HG03060 (cell line): ENCODE measurements at regions not wholly inside any gene's neighbourhood (a gene's known extent, or its start where the extent isn't known, plus 50 kb on each side); places are given as distances from the start of the nearest gene placed in this dataset.

Experiments
- ATAC-seq: cut with Tn5 transposase; IDR thresholded peaks from one replicate; pipeline ENCODE4 v1.9.1; 2021; ENCODE audit warnings: low read depth, moderate number of reproducible peaks; ENCODE audit not compliant: unreplicated experiment

DNA sequence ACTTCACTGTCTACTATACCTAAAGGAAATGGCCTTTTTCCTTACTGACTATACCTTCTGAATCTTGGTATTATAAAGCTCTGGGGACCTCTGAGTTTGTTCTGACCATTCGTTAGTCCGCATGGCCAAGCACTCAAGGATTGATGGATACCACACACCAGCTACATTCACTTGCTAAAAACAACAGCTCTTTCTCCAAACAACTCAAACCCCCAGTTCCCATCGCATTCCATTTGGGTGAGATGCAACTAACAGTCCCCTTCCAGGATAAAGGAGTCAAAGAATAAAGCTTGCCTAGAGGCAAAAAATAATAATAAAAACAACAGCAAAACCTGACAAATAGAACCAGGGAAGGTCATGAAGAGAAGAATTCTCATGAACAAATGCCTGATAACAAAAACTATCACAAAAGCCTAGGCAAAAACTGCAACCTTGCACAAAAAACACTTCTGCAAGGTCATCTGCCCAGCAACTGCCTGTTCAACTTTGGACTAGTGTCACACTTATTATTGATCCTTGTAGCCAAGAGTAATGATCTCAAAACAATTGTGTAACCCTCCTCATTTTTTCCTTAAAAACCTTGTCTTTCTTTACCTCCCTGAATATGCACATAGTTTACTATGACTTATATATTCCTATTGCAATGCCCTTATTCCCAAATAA lies 139.0 kb upstream of the GUCY1A2 start:
- ATAC-seq: no peak

DNA sequence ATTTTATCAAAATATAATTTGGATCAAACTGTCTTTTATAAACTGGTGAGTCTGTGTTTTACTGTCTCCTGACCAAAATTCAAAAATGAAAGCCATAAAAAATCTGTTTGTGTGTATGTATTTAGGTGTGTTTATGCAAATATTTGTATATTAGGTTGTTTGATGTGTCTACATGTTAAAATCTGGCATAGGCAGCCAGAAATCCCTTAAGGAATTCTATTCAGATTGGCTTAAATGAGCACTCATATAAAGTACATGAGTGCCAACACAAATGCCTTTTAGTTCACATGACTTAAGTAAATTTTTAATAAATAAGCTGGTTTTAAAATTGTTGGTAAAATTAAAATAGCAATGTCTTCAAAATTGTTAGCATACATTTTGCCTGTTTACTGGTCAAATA lies 133.3 kb upstream of the GUCY1A2 start:
- ATAC-seq: no peak

DNA sequence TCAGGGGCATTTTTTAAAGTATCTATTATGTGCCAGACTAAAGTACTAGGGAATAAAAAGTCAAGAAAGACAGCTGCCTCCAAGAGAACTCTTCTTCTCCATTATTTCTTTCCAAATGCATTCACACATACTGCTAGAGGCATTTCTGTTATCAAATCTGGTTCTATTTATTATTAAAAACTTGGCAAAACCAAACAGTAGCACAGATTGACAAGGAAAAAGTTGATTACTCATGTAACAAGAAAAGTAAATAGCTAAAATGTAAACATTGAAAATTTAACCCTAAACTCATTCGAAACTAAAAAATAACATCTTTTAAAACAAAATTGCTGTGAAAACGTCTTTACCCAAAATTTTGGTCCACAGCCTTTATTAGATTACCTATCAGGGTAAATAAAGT lies 132.9 kb upstream of the GUCY1A2 start:
- ATAC-seq: no peak

DNA sequence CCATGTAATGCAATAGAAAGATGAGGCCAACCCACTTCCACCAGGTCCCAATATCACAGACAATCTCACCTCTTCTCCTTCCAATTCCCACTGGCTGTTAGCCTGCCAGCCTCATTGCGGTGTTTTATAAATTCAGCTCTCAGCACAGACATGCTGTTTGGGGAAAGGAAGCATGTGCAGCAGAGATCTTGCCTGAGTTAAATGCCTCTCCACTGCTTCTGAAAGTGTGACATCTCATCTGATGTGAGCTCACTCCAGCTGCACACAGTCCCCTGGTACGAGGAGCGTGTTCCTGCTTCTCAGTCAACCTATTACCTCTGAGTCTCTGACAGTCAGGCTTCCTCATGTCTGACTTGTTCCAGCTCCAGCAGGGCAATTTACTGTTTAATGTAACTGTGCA lies 122.7 kb upstream of the GUCY1A2 start:
- no peak for ATAC-seq

DNA sequence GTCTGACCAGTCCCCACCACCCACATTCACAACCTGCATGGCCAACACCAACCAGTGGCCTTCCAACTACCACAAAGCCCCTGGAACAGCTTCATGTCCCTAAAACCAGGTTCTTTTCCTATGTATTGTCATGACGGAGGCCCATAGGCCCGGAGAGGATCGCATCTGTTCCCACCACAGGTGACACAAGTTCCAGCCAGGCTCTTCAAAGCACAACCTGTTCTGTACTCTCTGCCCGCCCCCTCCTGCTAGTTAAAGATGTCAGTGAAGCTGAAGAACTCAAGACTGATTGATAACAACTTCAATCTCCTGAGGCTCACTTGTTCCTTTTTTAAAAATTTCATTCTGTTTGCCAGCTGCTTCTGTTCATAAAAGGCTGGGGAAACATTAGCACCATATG lies 121.1 kb upstream of the GUCY1A2 start:
- no peak for ATAC-seq

DNA sequence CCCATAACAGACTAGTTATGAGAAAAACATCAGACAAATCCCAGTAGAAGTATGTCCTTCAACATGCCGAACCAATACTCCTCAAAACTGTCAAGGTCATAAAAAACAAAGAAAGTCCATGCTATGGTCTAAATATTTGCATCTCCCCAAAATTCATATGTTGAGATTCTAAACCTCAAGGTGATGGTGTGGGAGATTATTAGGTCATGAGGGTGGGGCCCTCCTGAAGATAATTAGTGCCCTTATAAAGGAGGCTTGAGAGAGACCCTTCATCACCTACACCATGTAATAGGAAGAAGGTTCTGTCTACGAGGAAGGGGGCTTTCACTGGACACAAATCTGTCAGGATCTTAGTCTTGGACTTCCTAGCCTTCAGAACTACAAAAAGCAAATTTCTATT lies 118.6 kb upstream of the GUCY1A2 start:
- no peak for ATAC-seq

DNA sequence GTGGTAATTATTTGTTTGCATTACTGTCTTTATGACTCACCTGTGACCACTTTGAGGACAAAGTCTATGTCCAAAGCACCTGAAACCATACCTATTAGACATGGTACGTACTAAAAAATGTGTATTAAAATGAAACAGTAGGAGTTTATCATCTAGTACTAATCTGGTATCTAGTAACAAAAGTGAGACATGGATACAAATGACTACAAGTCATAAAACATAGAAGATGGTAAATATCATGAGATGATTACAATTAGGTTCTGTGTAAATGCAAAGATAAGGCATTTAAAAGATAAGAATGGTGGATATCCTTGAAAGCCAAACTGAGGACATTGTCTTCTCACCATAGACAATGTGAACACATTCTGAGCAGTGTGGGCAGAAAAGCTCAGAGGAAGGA lies 113.5 kb upstream of the GUCY1A2 start:
- ATAC-seq: no peak

DNA sequence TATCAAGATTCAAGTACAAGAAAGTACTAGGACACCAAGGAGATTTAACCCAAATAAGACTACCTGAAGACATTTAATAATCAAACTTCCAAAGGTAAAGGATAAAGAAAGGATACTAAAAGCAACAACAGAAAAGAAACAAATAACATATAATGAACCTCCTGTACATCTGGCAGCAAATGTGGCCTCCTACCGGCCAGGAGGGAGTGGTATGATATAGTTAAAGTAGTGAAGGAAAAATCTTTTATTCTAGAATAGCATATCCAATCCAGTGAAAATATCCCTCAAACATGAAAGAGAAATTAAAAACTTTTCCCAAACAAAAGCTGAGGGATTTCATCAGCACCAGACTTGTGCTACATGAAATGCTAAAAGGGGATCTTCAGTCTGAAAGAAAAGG lies 104.7 kb upstream of the GUCY1A2 start:
- ATAC-seq: no peak

DNA sequence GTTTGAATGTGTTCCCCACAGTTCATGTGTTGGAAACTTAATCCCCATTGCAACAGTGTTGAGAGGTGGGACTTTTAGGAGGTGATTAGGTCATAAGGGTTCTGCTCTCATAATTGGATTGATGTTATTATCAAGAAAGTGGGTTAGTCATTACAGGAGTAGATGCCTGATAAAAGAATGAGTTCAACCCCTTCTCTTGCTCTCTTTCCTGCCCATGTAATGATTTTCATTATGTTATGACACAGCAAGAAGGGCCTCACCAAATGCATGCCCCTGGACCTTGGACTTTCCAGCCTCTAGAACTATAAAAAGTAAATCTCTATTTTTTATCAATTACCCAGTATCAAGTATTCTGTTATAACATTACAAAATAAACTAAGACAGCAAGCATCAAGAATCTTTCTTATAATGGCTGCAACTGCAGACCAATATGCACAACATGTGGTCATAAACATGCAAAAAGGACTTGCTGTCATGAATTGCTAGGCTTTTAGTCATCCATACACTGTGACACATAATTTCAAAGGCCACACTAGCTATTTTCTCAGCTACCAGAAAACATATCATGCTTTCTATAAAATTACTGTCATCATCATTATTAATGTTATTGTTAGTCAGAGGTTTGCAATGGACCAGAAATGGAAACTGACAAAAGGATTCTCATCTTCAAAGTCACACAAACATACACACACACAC lies 99.9 kb upstream of the GUCY1A2 start:
- no peak for ATAC-seq

DNA sequence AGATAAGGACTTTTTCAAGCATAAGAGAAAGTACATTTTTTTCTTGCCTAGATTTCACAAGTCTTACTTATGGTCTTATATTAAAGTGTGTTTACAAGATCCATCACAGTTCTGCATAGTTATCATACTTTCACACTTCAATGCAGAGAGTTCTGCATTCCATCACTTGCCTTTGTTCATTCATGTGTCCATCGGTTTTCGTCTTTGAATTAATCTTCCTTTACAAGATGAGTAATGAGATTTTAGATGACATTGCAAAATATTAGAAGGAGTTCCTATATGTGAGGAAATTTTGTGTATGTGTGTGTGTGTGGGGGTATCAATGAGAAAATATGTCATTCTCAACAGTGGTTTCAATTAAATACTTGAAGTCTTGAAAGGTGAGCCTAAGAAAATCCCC lies 98.1 kb upstream of the GUCY1A2 start:
- no peak for ATAC-seq

DNA sequence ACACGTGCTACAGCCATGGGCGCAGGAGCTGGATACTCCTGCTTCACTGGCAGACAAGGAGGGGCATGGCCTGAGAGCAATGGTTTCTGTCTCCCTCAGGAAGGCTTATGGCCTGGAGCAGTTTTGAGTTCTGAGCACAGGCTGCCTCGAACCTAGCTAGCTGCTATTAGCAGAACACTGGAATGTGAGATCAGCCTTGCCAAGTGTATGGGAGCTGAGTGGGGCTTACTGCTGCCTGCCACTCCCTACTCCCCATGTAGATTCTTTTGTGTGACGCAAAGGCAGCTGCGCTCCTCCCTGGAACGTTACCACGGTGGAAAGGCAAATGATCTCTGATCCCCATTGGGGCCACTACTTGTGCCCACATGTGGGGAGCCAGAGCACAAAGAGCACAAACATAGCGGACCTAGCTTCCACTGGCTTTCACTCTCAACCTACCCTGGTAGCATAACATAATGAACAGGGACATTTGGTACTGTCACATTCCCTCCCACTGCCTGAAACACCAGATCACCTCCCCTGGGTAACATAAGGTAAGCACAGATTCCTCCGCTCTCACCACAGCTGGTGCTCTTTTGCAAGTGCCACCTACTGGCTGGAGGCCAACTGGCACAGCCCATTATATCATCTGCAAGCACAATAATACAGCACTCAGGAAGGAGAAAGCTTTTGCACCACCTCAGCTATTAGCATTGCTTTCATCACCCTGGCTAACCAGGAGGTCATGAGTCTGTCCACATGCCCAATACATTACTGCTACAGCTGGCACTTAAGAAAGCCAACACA lies 84.6 kb upstream of the GUCY1A2 start:
- ATAC-seq: no peak

DNA sequence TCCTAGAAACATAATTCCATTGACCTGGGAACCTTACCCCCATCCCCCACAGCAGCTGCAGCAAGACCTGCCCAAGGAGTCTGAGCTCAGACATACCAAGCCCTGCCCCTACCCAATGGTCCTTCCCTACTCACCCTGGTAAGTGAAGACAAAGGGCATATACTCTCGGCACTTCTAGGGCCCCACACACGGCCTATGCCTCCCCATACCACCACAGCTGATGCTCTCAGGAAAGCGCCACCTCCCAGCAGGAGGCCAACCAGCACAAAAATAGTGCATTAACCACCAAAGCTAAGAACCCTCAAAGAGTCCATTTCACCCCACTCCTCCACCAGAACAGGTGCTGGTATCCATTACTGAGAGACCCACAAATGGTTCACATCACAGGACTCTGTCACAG lies 74.4 kb upstream of the GUCY1A2 start:
- ATAC-seq: no peak

DNA sequence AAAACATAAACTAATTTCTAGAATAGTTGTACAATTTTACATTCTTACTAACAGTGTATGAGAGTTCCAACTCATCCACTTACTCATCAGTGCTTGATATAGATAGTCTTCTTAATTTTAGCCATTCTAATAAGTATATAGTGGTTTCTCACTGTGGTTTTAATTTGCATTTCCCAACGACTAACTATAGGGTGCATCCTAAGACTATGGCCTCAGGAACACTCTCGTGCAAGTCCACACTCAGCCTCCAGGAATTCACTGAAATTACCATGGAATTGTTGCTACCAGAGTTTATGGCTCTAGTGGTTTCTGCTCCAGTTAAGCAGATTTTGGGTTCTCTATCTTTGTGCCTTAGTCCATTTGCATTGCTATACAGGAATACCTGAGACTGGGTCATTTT lies 60.1 kb upstream of the GUCY1A2 start:
- no peak for ATAC-seq

DNA sequence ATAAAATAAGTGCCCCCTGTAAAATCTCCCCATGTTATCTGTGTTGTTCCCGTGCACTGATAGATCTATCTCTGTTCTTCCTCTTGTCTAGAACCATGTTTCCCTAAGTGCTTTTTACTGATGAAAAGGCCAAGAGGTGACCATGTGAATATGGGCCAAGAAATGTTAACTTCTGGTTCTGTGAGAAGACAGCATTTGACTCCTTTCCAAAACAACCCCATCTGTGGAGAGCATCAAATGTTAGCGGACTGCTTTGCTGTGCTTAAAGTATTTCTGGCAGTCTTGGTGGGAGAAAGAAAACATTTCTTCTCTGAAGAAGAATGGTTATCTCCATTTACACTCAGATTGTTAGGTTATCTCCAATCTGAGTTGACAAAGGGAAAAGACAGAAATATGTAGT lies 58.6 kb upstream of the GUCY1A2 start:
- no peak for ATAC-seq

DNA sequence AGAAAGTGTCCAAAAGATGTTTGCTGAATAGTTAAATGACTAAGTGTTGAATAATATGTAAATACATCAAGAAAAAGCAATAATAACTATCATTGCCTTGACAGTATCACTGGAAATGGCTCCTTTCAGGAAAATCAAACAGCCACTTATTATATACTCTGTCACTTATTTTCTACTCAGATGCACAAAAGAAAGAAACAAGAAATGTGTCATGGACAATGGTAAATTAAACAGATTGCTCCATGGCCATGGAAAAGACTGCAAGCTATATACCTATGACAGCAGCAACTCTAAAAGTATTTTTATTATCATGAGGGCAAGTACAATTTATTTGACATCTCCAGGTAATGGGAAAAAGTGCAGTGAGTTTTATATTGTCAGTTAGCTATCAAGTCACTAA lies 52.9 kb upstream of the GUCY1A2 start:
- no peak for ATAC-seq
